T47D (cell line): ENCODE measurements at regions not wholly inside any gene's neighbourhood (a gene's known extent, or its start where the extent isn't known, plus 50 kb on each side); places are given as distances from the start of the nearest gene placed in this dataset.
"Not testable (repeated sequence)": the region's sequence is repeated elsewhere in the genome, so short reads cannot be mapped to it uniquely, and the experiment has no call there.

ENCODE experiments used
- DNase-seq, 2 experiments: peaks; one replicate each; pipeline versions ENCODE4 v3.0.0 to v3.0.0-alpha.2; 2011 to 2012; ENCODE audit warnings: low read depth in 1 of 2, low spot score in 1 of 2
- JUND ChIP-seq: IDR thresholded peaks from 2 replicates; pipeline ENCODE4 v1.6.1; 2012; ENCODE audit warnings: low read depth
- in situ Hi-C: cut with HindIII; loops from 2 replicates; pipeline ENCODE4 v1.10.0; 2016; ENCODE audit warnings: low sequenced_read_pairs, low pct_unique_long_range_greater_than_20kb

GRCh38 chr19:28314287-28314686, 898.7 kb downstream of the UQCRFS1 start:
- in situ Hi-C loops, result no loop called here
- no peak for DNase-seq
- TF ChIP-seq JUND, result no peak

- DNase-seq, result no peak
- in situ Hi-C loops, result no loop called here
- TF ChIP-seq JUND, result no peak
Measured at GRCh38 chr19:28313633-28314032, 899.3 kb downstream of the UQCRFS1 start.

DNA sequence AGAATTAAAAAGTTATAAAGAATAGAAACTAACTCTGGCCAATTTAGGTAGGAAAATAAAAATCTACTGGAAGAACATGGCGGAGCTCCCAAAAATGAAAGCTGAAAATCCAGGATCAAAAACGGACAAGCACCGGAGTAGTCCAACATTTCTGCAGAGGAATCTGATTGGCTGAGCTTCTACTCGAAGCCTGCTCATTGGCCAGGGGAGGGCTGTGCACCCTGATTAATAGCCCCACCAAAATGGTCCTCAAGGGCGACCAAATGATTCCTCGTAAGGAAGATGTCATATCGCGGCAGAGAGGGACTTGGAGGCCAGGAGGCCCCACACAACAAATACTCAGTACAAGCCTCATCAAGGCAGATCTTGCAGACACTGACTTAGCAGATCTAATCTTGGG, 900.7 kb downstream of the UQCRFS1 start:
- TF ChIP-seq JUND, result no peak
- in situ Hi-C loops, result no loop called here
- no peak for DNase-seq

DNA sequence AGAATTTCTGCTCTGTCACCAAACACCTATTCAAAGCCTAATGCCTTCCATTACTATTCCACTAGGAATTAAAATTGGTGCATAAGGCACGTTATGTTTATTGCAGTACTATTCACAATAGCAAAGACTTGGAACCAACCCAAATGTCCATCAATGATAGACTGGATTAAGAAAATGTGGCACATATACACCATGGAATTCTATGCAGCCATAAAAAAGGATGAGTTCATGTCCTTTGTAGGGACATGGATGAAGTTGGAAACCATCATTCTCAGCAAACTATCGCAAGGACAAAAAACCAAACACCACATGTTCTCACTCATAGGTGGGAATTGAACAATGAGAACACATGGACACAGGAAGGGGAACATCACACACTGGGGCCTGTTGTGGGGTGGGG, 902.1 kb downstream of the UQCRFS1 start:
- DNase-seq, in situ Hi-C loops: not testable (repeated sequence)

DNA sequence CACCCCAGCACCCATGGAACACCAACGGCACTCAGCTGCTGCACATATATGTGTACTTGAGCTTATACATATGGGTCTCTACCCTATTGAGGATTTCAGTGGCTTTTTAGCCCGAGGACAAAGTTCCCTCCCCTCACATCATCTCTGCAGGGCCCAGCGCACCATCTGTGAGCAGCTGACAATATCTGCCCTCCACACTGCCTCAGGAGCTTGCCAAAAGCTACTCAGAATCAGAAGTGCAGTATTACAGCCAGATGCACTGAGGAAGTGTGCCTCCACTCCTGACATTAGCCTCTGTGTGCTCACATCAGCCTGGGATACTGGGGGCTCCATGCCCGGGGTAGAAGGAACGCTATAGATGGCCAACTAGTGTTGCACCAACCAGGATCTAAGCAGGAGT, 903.9 kb downstream of the UQCRFS1 start:
- no peak for TF ChIP-seq JUND
- no peak for DNase-seq
- in situ Hi-C loops, result no loop called here

- DNase-seq, result no peak
- in situ Hi-C loops, result no loop called here
- no peak for TF ChIP-seq JUND
Measured at GRCh38 chr19:28307963-28308362, 905.0 kb downstream of the UQCRFS1 start.

DNA sequence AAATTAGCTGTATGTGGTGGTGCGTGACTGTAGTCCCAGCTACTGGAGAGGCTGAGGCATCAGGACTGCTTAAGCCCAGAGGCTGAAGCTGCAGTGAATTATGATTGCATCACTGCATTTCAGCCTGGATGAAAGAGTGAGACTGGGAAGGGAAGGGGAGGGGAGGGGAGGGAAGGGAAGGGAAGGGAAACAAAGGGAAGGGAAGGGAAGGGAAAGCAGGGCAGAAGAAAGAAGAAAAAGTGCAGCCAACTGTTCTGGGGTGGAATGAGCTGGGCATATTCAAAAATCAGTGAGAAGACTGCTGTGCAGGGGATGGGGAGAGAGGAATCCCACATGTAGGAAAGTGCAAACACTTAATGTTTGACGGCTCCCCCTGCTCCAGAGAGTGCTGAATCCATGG, 905.5 kb downstream of the UQCRFS1 start:
- in situ Hi-C loops, result no loop called here
- DNase-seq, result no peak
- no peak for TF ChIP-seq JUND

GRCh38 chr19:28305513-28305912, 907.4 kb downstream of the UQCRFS1 start:
- TF ChIP-seq JUND, result no peak
- in situ Hi-C loops, result no loop called here

GRCh38 chr19:28303502-28303901, 909.4 kb downstream of the UQCRFS1 start:
- in situ Hi-C loops, result no loop called here
- no peak for TF ChIP-seq JUND
- no peak for DNase-seq

More at GRCh38 chr19:28305513-28305912, 907.4 kb downstream of the UQCRFS1 start:
- DNase-seq, result no peak

DNA sequence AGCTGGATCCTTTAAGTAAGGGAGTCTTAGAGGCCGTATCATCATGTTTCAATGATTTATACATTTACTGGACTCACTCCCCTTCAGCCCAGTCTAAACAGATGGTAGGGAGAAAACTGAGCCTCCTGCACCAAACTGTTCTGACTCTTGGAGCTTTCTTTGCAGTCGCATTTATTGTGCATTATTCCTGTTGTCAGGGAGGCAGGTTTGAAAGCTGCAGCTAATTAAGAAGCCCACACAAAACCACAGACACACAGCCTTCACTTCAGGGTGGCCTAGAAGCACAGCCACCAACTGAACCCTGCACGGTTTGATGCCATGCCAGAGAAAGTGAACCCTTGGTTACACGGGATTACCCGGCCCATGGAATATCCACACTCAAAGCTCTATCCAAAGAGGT, 911.0 kb downstream of the UQCRFS1 start:
- in situ Hi-C loops, result no loop called here
- no peak for TF ChIP-seq JUND
- no peak for DNase-seq

DNA sequence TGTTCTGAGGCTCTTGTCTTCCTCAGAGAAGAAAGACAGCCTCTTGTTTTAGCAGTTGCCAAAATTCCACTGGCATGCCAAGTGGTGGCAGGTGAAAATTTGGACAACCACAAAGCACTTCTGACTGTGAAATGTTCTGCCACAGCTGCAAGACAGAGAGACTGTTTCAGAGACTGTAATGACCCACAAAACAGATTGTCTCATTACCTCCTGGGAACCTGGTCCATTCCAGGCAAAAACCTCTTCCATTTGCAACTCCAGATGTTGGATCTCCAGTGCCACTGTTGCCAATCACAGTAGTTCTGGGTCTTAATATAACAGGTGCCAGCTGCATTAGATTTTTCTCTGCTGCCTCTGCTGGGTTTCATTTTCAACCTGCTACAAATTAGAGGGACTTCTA, 911.5 kb downstream of the UQCRFS1 start:
- DNase-seq, result no peak
- TF ChIP-seq JUND, result no peak
- in situ Hi-C loops, result no loop called here

DNA sequence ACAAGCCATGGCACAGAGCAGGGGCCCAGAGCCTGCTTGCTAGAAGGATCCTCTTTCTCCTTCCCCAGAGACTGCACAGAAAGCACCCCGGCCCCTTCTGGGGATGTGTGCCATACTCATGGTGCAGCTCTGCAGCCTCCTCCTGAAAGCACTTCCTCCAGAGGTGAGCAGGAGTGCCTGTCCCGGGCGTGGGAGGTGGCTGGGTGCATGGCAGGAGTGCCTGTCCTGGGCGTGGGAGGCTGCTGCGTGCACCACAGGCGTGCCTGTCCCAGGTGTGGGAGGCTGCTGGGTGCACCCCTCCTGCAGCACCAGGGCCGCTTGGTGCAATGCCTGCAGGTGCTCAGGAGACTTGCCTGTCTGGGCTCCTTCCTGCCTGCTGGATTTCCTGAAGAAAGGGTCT, 913.3 kb downstream of the UQCRFS1 start:
- DNase-seq, result no peak
- in situ Hi-C loops, result no loop called here
- no peak for TF ChIP-seq JUND

DNA sequence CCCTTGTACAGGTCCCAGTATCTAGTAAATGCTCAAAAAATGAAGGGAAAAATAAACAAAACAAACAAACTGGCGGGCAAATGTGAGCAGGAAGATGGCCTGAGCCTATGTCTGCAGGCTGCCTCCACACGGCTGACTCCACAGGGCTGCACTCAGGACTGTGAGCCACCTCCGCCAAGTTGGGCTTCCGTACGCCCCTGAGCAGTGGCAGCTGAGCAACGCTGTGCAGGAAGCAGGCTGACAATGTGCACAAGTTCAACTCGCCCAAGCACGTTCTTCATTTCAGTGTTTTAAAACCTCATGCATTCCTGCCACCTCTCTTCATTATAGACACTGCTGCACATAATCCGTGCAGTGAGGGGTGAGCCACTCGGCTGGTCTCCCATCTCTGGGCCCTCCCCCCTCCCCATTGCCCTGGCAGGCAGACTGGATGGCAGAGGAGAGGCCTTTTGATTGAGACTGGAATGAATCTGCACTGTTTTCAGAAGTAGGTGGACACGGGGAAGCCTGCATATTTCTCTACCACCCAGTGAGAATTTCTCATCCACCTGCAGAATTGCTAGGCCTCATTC, 915.3 kb downstream of the UQCRFS1 start:
- in situ Hi-C loops, result no loop called here
- DNase-seq, result no peak
- no peak for TF ChIP-seq JUND

GRCh38 chr19:28297036-28297435, 915.9 kb downstream of the UQCRFS1 start:
- in situ Hi-C loops, result no loop called here
- no peak for TF ChIP-seq JUND
- DNase-seq, result no peak
